HG03378 (cell line): ENCODE measurements at regions not wholly inside any gene's neighbourhood (a gene's known extent, or its start where the extent isn't known, plus 50 kb on each side); places are given as distances from the start of the nearest gene placed in this dataset.

Experiments used
- ATAC-seq: cut with Tn5 transposase; IDR thresholded peaks from one replicate; pipeline ENCODE4 v1.9.1; 2021; ENCODE audit warnings: mild to moderate bottlenecking, moderate library complexity; ENCODE audit not compliant: unreplicated experiment

- no peak for ATAC-seq
Measured at GRCh38 chr3:148002705-148003205, 593.6 kb downstream of the ZIC1 start.

DNA sequence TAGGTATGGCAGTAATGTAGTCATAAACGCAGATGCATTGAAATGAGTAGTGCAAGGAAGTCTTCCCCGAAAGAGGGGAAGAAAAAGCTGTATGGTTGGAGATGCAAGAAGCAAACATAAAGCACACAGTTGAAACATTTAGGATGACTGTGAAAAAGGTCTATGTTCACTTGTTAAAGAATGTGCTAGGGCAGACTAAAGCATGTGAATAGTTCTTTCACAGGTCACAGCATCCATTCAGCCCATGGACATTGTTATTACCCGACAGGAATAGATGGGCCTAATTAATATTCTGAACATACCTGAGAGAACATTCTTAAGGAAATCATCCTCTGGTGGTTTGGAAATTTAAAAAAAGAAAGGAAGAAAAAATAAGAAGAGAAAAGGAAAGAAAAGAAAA lies 595.2 kb downstream of the ZIC1 start:
- ATAC-seq = no peak

DNA sequence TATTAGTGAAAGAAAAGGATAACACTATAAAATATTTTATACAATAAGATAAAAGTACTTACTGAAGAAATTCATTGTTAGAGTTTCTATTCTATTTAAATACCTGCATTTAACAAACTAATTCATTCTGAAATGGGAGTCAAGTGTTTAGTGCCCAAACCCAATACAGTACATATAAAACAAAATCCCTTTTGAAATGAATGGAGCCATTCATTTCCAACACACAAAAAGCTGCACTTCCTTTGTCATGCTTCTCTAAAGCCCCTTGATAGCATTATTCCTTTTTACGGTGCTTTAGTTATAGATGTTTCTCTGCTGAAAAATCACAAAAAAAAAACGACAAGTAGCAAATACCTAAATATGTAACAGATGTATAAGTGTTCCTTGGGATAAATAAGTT lies 596.3 kb downstream of the ZIC1 start:
- no peak for ATAC-seq

DNA sequence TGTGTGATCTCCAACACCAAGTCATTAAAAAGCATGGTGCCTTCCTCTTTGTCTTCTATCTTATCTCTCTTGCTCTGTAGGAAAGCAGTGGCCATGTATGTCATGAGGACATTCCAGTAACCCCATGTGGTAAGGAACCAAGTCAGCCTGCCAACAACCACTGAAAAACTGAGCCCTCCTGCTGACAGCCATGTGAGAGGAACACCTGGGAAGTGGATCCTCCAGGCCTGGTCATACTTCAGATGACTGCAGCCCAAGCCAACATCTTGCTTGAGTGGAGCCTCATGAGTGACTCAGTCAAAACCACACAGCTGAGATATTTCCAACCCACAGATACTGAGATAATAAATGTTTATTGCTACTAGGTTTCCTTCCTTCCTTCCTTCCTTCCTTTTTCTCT lies 597.3 kb downstream of the ZIC1 start:
- ATAC-seq = no peak

GRCh38 chr3:148008591-148008990 lies 599.4 kb downstream of the ZIC1 start:
- no peak for ATAC-seq

DNA sequence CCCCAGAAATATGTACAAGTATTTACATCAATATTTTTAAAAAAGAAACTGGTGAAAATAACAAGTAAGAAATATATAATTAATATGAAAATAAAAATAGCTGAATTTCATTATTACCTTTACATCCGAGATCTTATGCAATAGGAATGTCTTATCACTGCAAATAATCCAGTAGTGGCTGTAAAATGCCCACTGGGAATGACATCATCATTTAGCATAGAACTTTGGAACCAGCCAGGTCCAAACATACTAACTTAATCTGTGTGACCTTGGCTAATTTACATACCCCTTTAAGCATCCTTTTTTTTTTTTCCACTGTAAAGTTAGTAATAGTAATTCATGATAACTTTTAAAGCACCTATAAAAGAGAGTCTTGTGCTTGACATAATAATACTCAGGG lies 611.7 kb downstream of the ZIC1 start:
- no peak for ATAC-seq

DNA sequence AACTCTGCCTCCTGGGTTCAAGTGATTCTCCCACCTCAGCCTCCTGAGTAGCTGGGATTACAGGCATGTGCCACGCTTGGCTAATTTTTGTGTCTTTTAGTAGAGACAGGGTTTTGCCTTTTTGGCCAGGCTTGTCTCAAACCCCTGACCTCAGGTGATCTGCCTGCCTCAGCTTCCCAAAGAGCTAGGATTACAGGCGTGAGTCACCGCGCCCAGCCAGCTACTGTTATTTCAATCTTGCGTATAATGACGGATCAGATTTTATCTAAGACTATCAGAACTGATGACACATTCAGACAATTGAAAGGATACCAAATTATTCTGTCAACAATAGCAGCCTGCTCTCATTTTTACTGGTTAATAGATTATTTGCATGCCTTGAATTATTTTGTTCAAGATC lies 612.2 kb downstream of the ZIC1 start:
- no peak for ATAC-seq

- no peak for ATAC-seq
Measured at GRCh38 chr3:148023994-148024393, 614.8 kb downstream of the ZIC1 start.

DNA sequence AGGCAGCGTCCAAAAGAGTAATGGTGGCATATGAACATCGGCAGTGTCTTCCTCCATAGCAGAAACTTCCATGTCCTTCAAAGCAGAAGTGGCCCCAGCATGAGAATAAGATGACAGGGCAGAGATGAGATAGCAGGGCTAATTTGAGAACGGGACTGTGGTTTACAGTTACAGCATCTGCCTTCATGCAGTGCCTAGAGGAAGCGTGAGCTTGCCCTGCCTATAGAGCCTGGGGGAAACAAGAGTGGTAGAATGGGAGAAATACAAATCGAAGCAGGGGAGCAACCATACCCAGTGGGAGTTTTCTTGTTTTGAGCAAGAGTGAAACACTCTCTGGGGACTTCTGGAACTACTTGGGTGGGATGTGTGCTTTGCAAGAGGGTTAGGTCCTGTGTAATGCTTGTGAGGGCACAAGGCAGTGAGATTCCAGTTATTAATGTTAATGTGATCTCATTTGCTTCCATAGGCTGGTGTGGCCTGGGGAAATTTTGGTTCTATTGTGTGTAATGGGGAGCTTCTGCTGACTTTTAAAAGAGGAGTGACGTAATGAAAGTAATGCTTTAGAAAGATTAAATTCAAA lies 616.9 kb downstream of the ZIC1 start:
- no peak for ATAC-seq

DNA sequence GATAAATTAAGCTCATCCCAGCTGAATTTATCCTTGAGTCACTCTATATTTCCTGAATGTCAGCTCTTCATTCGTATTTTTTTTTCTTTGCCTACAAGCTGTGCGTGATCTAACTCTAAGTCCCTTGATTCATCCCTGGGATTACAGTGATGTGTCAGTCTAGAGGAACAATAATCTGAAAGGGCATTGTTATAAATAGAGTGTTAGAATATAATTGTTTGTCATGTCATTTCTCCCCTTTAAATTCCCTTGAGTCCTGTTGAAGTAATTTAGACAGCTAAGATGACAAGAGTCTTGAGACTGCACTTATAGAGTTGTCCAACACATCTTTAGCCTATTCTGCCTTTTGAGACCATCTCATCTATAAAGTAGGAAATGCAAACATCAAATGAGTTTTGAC lies 621.8 kb downstream of the ZIC1 start:
- ATAC-seq = no peak

- ATAC-seq = no peak
Measured at GRCh38 chr3:148034353-148034752, 625.2 kb downstream of the ZIC1 start.

GRCh38 chr3:148036331-148036876 lies 627.2 kb downstream of the ZIC1 start:
- no peak for ATAC-seq

GRCh38 chr3:148042663-148043445 lies 633.7 kb downstream of the ZIC1 start:
- no peak for ATAC-seq

DNA sequence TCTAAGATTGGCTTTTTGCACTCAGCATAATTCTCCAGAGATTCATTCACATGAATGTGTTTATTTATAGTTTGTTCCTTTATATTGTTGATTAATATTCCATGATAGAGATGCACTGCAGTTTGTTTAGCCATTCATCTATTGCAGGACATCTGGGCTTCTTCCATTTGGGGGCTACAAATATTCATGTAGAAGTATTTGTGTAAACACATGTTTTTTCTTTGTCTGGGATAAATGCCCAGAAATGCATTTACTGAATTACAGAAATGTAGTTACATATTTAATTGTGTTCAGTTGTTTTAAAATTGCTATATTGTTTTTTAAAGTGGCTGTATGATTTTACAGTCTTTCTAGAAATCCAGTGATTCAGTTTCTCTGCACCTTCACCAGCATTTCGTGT lies 635.0 kb downstream of the ZIC1 start:
- ATAC-seq = no peak

- ATAC-seq = no peak
Measured at GRCh38 chr3:148054999-148055398, 642.7 kb upstream of the AGTR1 start.

DNA sequence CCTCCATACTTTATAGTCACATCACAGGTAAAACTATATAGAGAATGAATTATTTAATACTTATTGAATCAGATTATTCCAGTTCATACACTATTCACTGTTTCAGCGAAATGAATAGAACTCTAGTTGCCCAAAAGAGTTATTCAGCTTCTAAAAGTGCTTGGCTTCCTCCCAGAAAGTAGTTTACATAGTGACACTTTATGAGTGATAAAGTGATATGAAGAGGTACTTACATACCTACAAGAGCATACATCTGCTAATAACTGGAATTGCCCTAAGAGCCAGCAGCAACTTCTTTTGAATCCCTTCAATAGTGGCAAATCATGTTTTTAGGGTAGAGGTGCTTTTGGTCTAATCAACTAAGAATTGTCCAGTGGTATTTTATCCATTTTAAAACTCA lies 635.1 kb upstream of the AGTR1 start:
- no peak for ATAC-seq

DNA sequence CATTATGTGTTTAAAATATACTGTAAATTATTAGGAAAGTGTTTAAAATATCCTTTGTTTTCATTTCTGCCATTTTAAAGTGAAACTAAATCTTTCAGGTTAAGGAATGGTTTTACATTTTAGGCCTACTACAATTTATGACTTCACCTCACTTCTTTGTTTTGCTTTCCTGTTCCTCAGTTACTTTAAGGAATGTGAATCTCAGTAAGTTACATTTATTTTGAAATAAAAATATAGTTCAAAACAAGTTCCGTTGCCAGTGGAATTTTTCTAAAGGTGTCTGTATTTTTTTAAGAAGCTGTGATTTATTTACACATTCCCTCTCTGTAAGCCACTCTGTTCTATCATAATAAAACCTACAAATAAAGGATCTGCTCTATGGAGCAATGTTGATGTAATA lies 630.9 kb upstream of the AGTR1 start:
- ATAC-seq = no peak

- ATAC-seq = no peak
Measured at GRCh38 chr3:148068466-148068865, 629.2 kb upstream of the AGTR1 start.

- no peak for ATAC-seq
Measured at GRCh38 chr3:148070041-148070440, 627.7 kb upstream of the AGTR1 start.

GRCh38 chr3:148073721-148074456 lies 623.8 kb upstream of the AGTR1 start:
- ATAC-seq = no peak

DNA sequence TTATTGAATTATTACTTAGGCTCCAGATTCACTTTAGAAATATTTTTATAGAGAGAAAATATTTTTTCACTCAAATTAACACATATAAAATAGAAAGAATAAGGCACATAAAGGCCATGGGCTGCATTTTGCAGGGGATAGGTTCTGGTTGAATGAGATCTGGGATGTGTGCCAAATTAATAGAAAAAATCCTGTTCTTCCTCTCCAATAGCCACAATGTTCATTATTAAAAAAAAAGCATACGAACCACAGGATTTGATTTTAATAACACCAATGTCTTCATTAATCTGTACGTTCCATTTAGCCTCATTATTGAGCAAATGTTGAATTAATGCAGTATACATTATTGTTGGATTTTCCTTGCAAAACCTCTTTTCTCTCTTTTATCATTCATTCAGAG lies 622.8 kb upstream of the AGTR1 start:
- ATAC-seq = no peak
